WTC11 (cell line): ENCODE measurements at regions not wholly inside any gene's neighbourhood (a gene's known extent, or its start where the extent isn't known, plus 50 kb on each side); places are given as distances from the start of the nearest gene placed in this dataset.

Experiments
- CTCF ChIP-seq: fragments of 200-600 bp; IDR thresholded peaks from 2 replicates; pipeline ENCODE4 v1.8.0; 2022; ENCODE audit warnings: antibody characterized with exemption
- ESRRA ChIP-seq: sonication (generic); formaldehyde crosslinking; IDR thresholded peaks from 2 replicates; pipeline ENCODE4 v1.8.1; 2022; ENCODE audit warnings: mild to moderate bottlenecking, missing genetic modification reagents, borderline replicate concordance
- FOXK1 ChIP-seq: sonication (generic); formaldehyde crosslinking; IDR thresholded peaks from 2 replicates; pipeline ENCODE4 v1.8.0; 2022; ENCODE audit warnings: mild to moderate bottlenecking, moderate library complexity, missing genetic modification reagents
- FOXP4 ChIP-seq: sonication (generic); formaldehyde crosslinking; IDR thresholded peaks from 2 replicates; pipeline ENCODE4 v1.8.0; 2022; ENCODE audit warnings: mild to moderate bottlenecking, missing genetic modification reagents
- MAX ChIP-seq: sonication (generic); formaldehyde crosslinking; IDR thresholded peaks from 2 replicates; pipeline ENCODE4 v1.8.0; 2022; ENCODE audit warnings: mild to moderate bottlenecking, missing genetic modification reagents
- NFYB ChIP-seq: sonication (generic); formaldehyde crosslinking; conservative IDR thresholded peaks from 2 replicates; pipeline ENCODE4 v1.8.0; 2022; ENCODE audit warnings: low read depth, missing genetic modification reagents
- USF1 ChIP-seq: sonication (generic); formaldehyde crosslinking; IDR thresholded peaks from 2 replicates; pipeline ENCODE4 v1.8.0; 2022; ENCODE audit warnings: mild to moderate bottlenecking, missing genetic modification reagents
- ZBTB21 ChIP-seq: sonication (generic); formaldehyde crosslinking; IDR thresholded peaks from 2 replicates; pipeline ENCODE4 v1.8.1; 2023; ENCODE audit warnings: mild to moderate bottlenecking, missing genetic modification reagents, borderline replicate concordance
- ZNF232 ChIP-seq: sonication (generic); formaldehyde crosslinking; IDR thresholded peaks from 2 replicates; pipeline ENCODE4 v1.8.0; 2022; ENCODE audit warnings: mild to moderate bottlenecking, missing genetic modification reagents

- TF ChIP-seq FOXK1 (CRISPR knock-in tag) (no peak), CTCF (no peak), USF1 (CRISPR knock-in tag) (no peak), FOXP4 (no peak), MAX (no peak), NFYB (CRISPR knock-in tag) (no peak), ESRRA (CRISPR knock-in tag) (no peak), ZNF232 (CRISPR knock-in tag) (no peak), ZBTB21 (CRISPR knock-in tag) (no peak)
These were observed 233.7 kb upstream of the NCKAP5 start for GRCh38 chr2:133801946-133802345.
